BJ (cell line): ENCODE measurements at regions not wholly inside any gene's neighbourhood (a gene's known extent, or its start where the extent isn't known, plus 50 kb on each side); places are given as distances from the start of the nearest gene placed in this dataset.

Experiments
- CTCF ChIA-PET: fragments of 350-600 bp; formaldehyde crosslinking; extraction: SDS; loops from one replicate; lab custom pipeline; 2021; ENCODE audit warnings: antibody characterized with exemption, inconsistent platforms; lab: Yijun Ruan, JAX
- POLR2A ChIA-PET: fragments of 300-600 bp; sonication (Branson Sonifier 250); formaldehyde crosslinking; extraction: SDS; loops from one replicate; lab custom pipeline; 2021; ENCODE audit warnings: antibody characterized with exemption; lab: Charles Lee
- DNase-seq: peaks from one replicate; pipeline ENCODE4 v3.0.0-alpha.2; 2011; ENCODE audit warnings: low read depth
- H3K27me3 ChIP-seq: 2 replicates; pipeline ENCODE4 v1.6.0; 2011; ENCODE audit warnings: low read length; ENCODE audit not compliant: control insufficient read depth, insufficient read depth
- H3K36me3 ChIP-seq: 2 replicates; pipeline ENCODE4 v1.5.1; 2011; ENCODE audit warnings: low read length; ENCODE audit not compliant: control insufficient read depth, insufficient read depth
- H3K4me3 ChIP-seq: 2 replicates; pipeline ENCODE4 v1.5.1; 2011; ENCODE audit warnings: low read depth, mild to moderate bottlenecking, control low read depth, low read length
- CTCF ChIP-seq: IDR thresholded peaks from 2 replicates; pipeline ENCODE4 v1.5.1; 2011; ENCODE audit warnings: low read depth, mild to moderate bottlenecking, control low read depth, inconsistent platforms, low read length, moderate library complexity; ENCODE audit not compliant: insufficient read depth

DNA sequence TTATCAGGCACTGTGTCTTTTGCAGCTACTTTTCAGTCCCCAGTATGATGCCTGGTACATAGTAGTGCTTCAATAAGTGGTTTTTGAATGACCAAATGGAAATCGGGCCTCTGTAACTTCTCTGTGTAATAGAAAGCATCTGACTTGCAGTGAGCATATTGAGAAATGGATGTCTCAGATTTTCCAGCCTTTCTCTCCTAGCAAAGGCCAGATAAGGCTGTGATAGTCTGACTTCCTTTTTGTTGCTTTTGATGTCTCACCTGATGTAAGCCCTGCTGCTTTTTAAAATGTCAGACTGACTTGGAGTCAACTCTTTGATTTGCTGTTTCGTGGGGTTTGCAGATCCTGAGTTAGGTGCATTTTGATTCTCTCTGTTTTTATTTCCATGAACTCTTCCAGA is 590.0 kb upstream of the ZNF608 start:
- Histone ChIP-seq H3K36me3 (no peaks in the 10 kb centered on the region), H3K4me3 (no peak overlapping the region), H3K27me3 (peaks cover 5% of the 10 kb centered on the region)
- CTCF ChIA-PET, result no interaction called here
- DNase-seq, result no peak
- POLR2A ChIA-PET, result no interaction called here
- TF ChIP-seq CTCF, result no peak

GRCh38 chr5:125337294-125337693 is 590.9 kb upstream of the ZNF608 start:
- H3K27me3 ChIP-seq, result peaks cover 5% of the 10 kb centered on the region
- ChIA-PET CTCF (no interaction called here), POLR2A (no interaction called here)
- H3K4me3 ChIP-seq, result no peak overlapping the region
- no peak for DNase-seq
- no peak for TF ChIP-seq CTCF
- H3K36me3 ChIP-seq, result no peaks in the 10 kb centered on the region

DNA sequence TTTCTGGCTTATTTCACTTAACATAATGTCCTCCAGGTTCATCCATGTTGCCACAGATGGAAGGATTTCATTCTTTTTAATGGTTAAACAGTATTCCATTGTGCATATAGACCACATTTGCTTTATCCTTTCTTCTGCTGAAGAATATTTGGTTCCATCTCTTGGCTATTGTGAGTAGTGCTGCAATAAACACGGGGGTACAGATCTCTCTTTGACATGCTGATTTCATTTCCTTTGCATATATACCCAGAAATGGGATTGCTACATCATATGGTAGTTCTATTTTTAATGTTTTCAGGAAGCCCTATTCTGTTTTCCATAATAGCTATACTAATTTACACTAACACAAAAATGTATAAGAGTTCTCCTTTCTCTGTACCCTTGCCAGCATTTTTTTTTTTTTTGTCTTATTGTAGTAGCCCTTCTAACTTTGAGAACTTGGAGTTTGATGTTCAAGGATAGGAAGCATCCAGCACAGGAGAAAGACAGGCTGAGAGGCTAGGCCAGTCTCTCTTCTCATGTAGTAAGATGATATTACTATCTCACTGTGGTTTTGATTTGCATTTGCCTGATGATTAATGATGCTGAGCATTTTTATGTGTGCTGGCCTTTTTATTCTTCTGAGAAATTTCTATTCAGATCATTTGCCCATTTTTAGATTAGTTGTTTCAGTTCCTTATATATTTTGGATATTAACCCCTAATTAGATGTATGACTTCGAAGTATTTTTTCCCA is 592.2 kb upstream of the ZNF608 start:
- Histone ChIP-seq H3K4me3 (no peak overlapping the region), H3K27me3 (peaks cover 5% of the 10 kb centered on the region), H3K36me3 (no peaks in the 10 kb centered on the region)
- CTCF ChIA-PET, result interaction anchor here (0.6 to 0.7 kb wide), 4 partner anchors 12 to 326 kb away, joined by 3 to 5 read pairs (median 3); no protein-coding TSS in a partner anchor
- no peak for TF ChIP-seq CTCF
- POLR2A ChIA-PET, result interaction anchor here (0.6 kb wide), 1 partner anchor 33 kb away, joined by 6 read pairs; no protein-coding TSS in a partner anchor
- DNase-seq, result no peak

DNA sequence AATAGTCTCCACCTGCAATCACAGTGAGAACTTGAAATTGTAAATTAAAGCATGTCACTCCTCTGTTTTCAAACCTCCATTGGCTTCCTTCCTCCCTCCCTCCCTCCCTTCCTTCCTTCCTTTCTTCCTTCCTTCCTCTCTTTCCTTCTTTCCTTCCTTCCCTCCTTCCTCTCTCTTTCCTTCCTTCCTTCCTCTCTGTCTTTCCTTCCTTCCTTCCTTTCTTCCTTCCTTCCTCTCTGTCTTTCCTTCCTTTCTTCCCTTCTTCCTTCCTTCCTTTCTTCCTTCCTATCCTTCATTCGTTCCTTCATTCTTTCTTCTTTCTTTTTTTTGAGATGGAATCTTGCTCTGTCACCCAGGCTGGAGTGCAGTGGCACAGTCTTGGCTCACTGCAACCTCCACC is 595.0 kb upstream of the ZNF608 start:
- H3K36me3 ChIP-seq, result no peaks in the 10 kb centered on the region
- peaks cover 2% of the 10 kb centered on the region; the same call in 1 of the 2 replicates for H3K27me3 ChIP-seq
- H3K4me3 ChIP-seq, result no peak overlapping the region
- ChIA-PET CTCF (no interaction called here), POLR2A (no interaction called here)
- no peak for DNase-seq
- TF ChIP-seq CTCF, result no peak

GRCh38 chr5:125343015-125343414 is 596.6 kb upstream of the ZNF608 start:
- DNase-seq, result no peak
- no peak for TF ChIP-seq CTCF
- Histone ChIP-seq H3K27me3 (peaks cover 4% of the 10 kb centered on the region), H3K4me3 (no peak overlapping the region), H3K36me3 (no peaks in the 10 kb centered on the region)
- ChIA-PET POLR2A (no interaction called here), CTCF (interaction anchor here (1.0 kb wide), 1 partner anchor 602 kb away, joined by 3 read pairs; no protein-coding TSS in a partner anchor)
